ELR (cell line): ENCODE measurements at regions not wholly inside any gene's neighbourhood (a gene's known extent, or its start where the extent isn't known, plus 50 kb on each side); places are given as distances from the start of the nearest gene placed in this dataset.
"Not testable (repeated sequence)": the region's sequence is repeated elsewhere in the genome, so short reads cannot be mapped to it uniquely, and the experiment has no call there.

Experiments used
- DNase-seq: peaks from one replicate; pipeline ENCODE4 v3.0.0-alpha.2; 2015; ENCODE audit warnings: low read depth

DNA sequence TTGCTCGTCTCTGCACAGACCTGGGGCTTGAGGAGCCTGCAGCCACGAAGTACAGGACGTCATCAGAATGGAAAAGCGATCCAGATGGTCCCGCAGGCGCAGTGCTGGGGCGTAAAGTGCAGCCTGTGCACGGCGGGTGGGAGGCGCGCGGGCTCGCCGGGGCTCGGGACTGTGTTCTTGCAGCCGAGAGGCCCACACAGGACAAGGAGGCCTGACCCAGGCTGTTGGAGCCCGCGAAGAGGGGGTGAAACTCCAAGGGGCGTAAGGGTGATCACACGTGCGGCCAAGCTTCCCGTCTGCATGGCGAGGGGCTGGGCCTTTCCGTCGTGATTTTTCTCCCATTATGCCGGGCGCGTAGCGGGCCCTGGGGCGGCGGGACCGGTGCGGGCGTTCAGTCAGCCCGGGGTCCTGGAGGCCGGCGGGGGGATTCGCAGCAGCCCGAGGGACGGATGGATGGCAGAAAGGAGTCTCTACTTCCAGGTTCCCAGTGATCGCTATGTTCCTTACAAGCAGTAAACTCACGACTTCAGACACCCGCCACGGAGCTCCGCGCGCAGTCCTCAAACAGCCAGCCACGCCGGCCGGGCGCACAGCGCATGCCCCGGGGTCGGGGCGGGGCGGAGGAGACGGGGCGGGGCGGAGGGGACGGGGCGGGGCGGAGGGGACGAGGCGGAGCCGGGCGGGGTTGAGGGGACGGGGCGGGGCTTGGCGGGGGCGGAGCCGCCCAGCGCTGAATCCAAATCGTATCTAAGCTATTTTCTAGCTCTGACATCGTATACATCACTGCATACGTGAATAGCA, 141.0 kb upstream of the KCNJ18 start:
- DNase-seq, result peak; percentile 86

GRCh38 chr17:21558921-21559320, 133.4 kb upstream of the KCNJ18 start:
- not testable (repeated sequence) for DNase-seq

- no peak for DNase-seq
These were observed 128.1 kb upstream of the KCNJ18 start for GRCh38 chr17:21564262-21564661.

DNA sequence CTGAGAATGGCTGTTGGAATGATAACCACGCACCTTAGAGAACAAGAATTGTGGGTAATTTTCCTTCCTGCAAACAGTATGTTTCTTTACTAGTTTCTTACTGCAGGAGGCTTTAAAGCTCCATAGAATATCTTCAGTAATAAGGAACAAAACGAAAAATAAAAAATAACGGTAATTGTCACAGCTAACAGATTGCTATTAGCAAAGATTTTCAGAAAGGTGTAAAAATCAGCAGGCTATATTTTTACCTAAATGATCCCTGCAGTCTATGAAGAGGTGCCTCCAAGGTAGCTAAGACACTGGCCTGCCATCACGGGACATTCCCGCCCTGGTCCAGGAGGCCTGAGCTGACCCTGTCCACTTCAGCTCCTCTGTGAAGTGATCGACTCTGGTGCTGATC, 127.6 kb upstream of the KCNJ18 start:
- not testable (repeated sequence) for DNase-seq

GRCh38 chr17:21570427-21570826, 121.9 kb upstream of the KCNJ18 start:
- DNase-seq, result not testable (repeated sequence)

GRCh38 chr17:21572148-21572547, 120.2 kb upstream of the KCNJ18 start:
- DNase-seq, result not testable (repeated sequence)

DNA sequence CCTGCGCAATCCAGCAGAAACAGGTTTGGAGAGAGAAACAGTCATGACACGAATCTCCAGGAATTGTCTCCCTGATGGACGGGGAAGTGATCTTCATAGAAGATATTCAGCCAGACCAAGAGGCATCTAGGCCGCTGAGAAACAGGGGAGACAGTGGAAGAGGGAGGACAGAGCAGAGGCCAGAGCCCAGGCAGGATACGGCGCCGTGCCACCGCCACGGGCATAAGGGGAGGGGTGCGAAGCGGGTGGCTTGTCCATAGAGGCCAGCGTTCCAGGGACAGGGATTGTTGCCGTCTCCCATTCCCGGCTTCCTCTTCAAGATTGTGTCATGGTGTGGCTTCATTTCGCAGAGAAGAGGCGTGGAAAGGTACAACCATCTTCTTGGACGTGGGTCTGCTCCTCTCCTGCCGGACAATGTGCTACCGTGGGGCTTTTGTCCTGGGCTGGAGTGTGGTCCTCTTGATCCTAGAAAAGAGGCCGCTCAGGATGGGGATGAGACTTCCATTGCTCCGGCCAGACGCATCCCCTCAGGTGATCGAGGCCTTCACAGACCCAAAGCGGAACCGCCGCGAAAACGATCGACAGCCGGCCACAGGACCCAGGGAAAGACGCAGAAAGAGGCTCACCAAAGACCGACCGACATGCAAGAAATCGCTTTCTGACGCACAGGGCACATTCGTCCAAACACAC, 118.9 kb upstream of the KCNJ18 start:
- not testable (repeated sequence) for DNase-seq

DNA sequence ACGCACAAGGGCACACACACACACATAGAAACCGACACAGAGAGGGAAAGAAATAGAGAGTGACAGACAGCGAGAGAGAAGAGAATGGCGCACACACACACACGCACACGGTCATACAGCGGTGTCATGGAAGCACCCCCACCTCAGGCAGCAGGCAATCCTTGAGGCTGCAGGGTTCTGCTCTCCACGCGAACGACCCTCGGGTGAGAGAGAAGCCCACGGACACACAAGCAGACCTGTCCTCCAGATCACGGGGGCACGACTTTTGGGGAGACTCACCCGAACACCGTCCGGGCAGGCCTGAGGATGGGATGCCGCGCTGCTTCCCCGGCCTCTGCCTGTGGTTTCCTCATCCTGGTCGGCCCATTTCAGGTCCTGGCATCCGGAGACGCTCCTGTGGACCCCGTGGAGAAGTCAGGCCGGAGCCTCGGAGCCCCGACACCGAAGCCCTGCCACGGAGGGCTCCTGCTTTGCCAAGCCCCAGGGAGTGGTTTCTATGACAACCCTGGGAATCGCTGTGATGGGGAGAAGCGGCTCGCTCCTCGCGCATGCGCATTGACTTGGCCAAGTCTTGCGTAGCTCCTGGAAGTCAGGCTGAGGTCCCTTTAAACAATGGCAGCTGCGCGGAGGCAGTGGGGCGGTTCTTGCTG, 118.2 kb upstream of the KCNJ18 start:
- DNase-seq, result peak; percentile 36

DNA sequence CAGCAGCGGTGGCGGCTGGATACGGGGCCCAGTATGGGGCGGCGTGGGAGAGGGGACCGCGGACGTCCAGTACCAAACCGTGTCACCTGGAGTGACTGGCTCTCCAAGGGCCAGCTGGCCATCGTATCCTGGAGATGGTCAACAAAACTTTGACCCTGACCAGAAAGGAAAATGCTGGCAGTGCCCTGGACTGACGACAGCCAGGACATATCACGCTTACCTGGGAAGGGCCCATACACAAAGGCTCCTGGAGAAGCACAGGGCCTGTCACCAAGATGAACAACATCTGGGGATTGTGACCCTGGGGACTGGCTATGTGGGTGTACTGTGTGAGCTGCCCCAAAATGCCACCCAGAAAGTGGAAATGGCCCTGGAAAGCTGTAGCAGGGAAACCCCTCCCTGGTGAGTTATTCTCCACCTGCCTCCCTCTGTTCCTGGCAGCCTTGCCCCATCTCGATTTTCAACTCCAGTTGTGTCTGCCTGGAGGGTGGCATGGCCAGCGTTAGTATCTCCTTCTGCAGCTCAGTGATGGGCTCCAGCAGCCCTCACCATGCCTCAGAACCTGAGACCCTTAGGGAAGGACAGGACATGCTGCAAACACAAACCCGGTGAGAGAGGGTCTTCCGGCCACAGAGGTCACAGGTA, 117.6 kb upstream of the KCNJ18 start:
- not testable (repeated sequence) for DNase-seq

GRCh38 chr17:21578783-21579182, 113.5 kb upstream of the KCNJ18 start:
- DNase-seq, result peak; percentile 27

- no peak for DNase-seq
These were observed 99.5 kb upstream of the KCNJ18 start for GRCh38 chr17:21592774-21593173.

- DNase-seq, result not testable (repeated sequence)
These were observed 98.7 kb upstream of the KCNJ18 start for GRCh38 chr17:21593452-21594105.

DNA sequence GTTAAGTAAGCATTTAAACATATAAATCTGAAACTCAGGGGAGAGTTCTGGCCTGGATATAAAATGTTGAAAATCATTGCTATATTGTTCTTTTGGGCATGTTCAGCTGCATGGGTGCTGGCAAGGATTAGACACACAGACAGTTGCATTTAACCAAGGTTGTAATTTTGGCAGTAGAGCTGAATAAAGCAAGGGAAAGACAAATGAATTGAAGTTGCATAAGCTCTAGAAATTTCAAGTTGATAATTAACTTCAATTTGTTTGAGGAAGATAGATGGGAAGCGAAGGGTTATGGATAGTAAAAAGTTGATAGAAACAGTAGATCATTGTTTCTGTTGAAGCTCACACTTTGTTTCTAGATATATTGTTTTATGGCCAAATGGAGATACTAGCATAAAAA, 97.2 kb upstream of the KCNJ18 start:
- no peak for DNase-seq

DNA sequence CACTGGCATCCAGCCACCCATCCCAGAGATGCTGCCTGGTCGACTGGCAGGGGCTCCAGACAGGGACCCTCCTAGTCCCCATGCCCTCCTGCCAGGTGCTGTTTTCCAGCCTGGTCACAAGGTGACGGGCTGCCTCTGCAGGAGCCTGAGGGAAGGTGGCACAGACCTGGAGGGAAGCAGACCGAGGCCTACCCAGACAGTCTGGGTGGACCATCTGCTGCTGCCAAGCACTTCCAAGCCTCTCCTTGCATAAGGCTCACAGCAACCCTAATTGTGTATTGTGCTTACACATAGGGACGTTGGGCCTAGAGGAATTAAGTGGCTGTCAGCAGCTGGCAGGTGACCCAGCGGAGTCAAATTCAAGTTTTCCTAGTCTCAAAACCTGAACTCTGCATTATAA, 90.1 kb upstream of the KCNJ18 start:
- DNase-seq, result no peak

- not testable (repeated sequence) for DNase-seq
These were observed 89.0 kb upstream of the KCNJ18 start for GRCh38 chr17:21603292-21603691.

- DNase-seq, result not testable (repeated sequence)
These were observed 80.9 kb upstream of the KCNJ18 start for GRCh38 chr17:21611443-21611842.

GRCh38 chr17:21612123-21613070, 79.9 kb upstream of the KCNJ18 start:
- DNase-seq, result not testable (repeated sequence)

GRCh38 chr17:21613071-21613429, 79.3 kb upstream of the KCNJ18 start:
- no peak for DNase-seq

GRCh38 chr17:21626987-21627386, 65.3 kb upstream of the KCNJ18 start:
- not testable (repeated sequence) for DNase-seq
